ENCODE measurements at regions not wholly inside any gene's neighbourhood (a gene's known extent, or its start where the extent isn't known, plus 50 kb on each side); places are given as distances from the start of the nearest gene placed in this dataset.

- peaks cover 42% of the 10 kb centered on the region for H3K36me3 Mint-ChIP-seq
- ATAC-seq (peak; percentile 73), DNase-seq (ENCODE audit: low spot score in 2 of 2) (peak in 1 of 2 donors; percentile 64)
- H3K4me1 Mint-ChIP-seq = peaks cover 56% of the 10 kb centered on the region
- peaks cover 2% of the 10 kb centered on the region for H3K9me3 Mint-ChIP-seq
- peak overlapping the region; percentile 81 for H3K4me3 Mint-ChIP-seq
- H3K27ac Mint-ChIP-seq = peak overlapping the region; percentile 98
Measured at GRCh38 chr13:42393573-42394360, 121.8 kb downstream of the AKAP11 start.

GRCh38 chr13:42394361-42394708, 122.4 kb downstream of the AKAP11 start:
- Mint-ChIP-seq H3K9me3 (peaks cover 2% of the 10 kb centered on the region), H3K4me1 (peaks cover 56% of the 10 kb centered on the region), H3K36me3 (peaks cover 42% of the 10 kb centered on the region), H3K27ac (peak overlapping the region; percentile 98), H3K4me3 (peak overlapping the region; percentile 81)
- no peak for ATAC-seq
- no peak for DNase-seq (ENCODE audit: low spot score in 2 of 2)

GRCh38 chr13:42394711-42395085, 122.7 kb downstream of the AKAP11 start:
- H3K36me3 Mint-ChIP-seq = peaks cover 42% of the 10 kb centered on the region
- peaks cover 2% of the 10 kb centered on the region for H3K9me3 Mint-ChIP-seq
- H3K27ac Mint-ChIP-seq = peak overlapping the region; percentile 98
- DNase-seq (ENCODE audit: low spot score in 2 of 2) = no peak
- peak overlapping the region; percentile 81 for H3K4me3 Mint-ChIP-seq
- ATAC-seq = no peak
- H3K4me1 Mint-ChIP-seq = peaks cover 59% of the 10 kb centered on the region

- H3K4me3 Mint-ChIP-seq = peak overlapping the region; percentile 81
- peaks cover 2% of the 10 kb centered on the region for H3K9me3 Mint-ChIP-seq
- H3K4me1 Mint-ChIP-seq = peaks cover 65% of the 10 kb centered on the region
- peaks cover 42% of the 10 kb centered on the region for H3K36me3 Mint-ChIP-seq
- ATAC-seq (no peak), DNase-seq (ENCODE audit: low spot score in 2 of 2) (peak in 1 of 2 donors; percentile 60)
- H3K27ac Mint-ChIP-seq = peak overlapping the region; percentile 98
Measured at GRCh38 chr13:42395086-42395821, 123.3 kb downstream of the AKAP11 start.

GRCh38 chr13:42396501-42396900, 124.5 kb downstream of the AKAP11 start:
- DNase-seq (ENCODE audit: low spot score in 2 of 2) = peak in 1 of 2 donors; percentile 73
- Mint-ChIP-seq H3K4me3 (peak overlapping the region; percentile 81), H3K4me1 (peaks cover 72% of the 10 kb centered on the region), H3K36me3 (peaks cover 42% of the 10 kb centered on the region), H3K27ac (peak overlapping the region; percentile 98), H3K9me3 (peaks cover 2% of the 10 kb centered on the region)
- peak; percentile 67 for ATAC-seq

GRCh38 chr13:42396901-42397655, 125.1 kb downstream of the AKAP11 start:
- Mint-ChIP-seq H3K9me3 (peaks cover 2% of the 10 kb centered on the region), H3K4me1 (peaks cover 72% of the 10 kb centered on the region), H3K27ac (peak overlapping the region; percentile 98), H3K4me3 (peak overlapping the region; percentile 81), H3K36me3 (peaks cover 42% of the 10 kb centered on the region)
- ATAC-seq = no peak
- no peak for DNase-seq (ENCODE audit: low spot score in 2 of 2)

- ATAC-seq (no peak), DNase-seq (ENCODE audit: low spot score in 2 of 2) (no peak)
- Mint-ChIP-seq H3K4me1 (peaks cover 64% of the 10 kb centered on the region), H3K27ac (peak overlapping the region; percentile 1), H3K9me3 (peaks cover 2% of the 10 kb centered on the region), H3K4me3 (peak overlapping the region; percentile 81), H3K36me3 (peaks cover 37% of the 10 kb centered on the region)
Measured at GRCh38 chr13:42398533-42398932, 126.6 kb downstream of the AKAP11 start.

GRCh38 chr13:42400188-42400833, 128.4 kb downstream of the AKAP11 start:
- peaks cover 2% of the 10 kb centered on the region for H3K9me3 Mint-ChIP-seq
- peaks cover 19% of the 10 kb centered on the region for H3K36me3 Mint-ChIP-seq
- H3K4me3 Mint-ChIP-seq = no peak overlapping the region
- peaks cover 51% of the 10 kb centered on the region for H3K4me1 Mint-ChIP-seq
- H3K27ac Mint-ChIP-seq = no peak overlapping the region
- no peak for ATAC-seq
- DNase-seq (ENCODE audit: low spot score in 2 of 2) = no peak

- Mint-ChIP-seq H3K36me3 (peaks cover 14% of the 10 kb centered on the region), H3K4me1 (peaks cover 58% of the 10 kb centered on the region), H3K9me3 (peaks cover 2% of the 10 kb centered on the region), H3K4me3 (no peak overlapping the region), H3K27ac (no peak overlapping the region)
- DNase-seq (ENCODE audit: low spot score in 2 of 2) (no peak), ATAC-seq (no peak)
Measured at GRCh38 chr13:42401376-42401775, 129.4 kb downstream of the AKAP11 start.

GRCh38 chr13:42405665-42406390, 133.9 kb downstream of the AKAP11 start:
- Mint-ChIP-seq H3K4me1 (peaks cover 44% of the 10 kb centered on the region), H3K27ac (peak overlapping the region; percentile 94)

GRCh38 chr13:42409075-42409474, 137.1 kb downstream of the AKAP11 start:
- ATAC-seq = no peak
- H3K27ac Mint-ChIP-seq = no peak overlapping the region
- DNase-seq (ENCODE audit: low spot score in 2 of 2) = no peak
- H3K4me3 Mint-ChIP-seq = no peak overlapping the region
- peaks cover 31% of the 10 kb centered on the region for H3K36me3 Mint-ChIP-seq
- no peaks in the 10 kb centered on the region for H3K9me3 Mint-ChIP-seq
- peaks cover 39% of the 10 kb centered on the region for H3K4me1 Mint-ChIP-seq

More at GRCh38 chr13:42405665-42406390, 133.9 kb downstream of the AKAP11 start:
- peaks cover 6% of the 10 kb centered on the region for H3K36me3 Mint-ChIP-seq
- H3K9me3 Mint-ChIP-seq = no peaks in the 10 kb centered on the region
- peak overlapping the region; percentile 56 for H3K4me3 Mint-ChIP-seq
- DNase-seq (ENCODE audit: low spot score in 2 of 2) (peak; percentile 29 to 82), ATAC-seq (peak; percentile 88)

- no peaks in the 10 kb centered on the region for H3K9me3 Mint-ChIP-seq
- H3K36me3 Mint-ChIP-seq = peaks cover 35% of the 10 kb centered on the region
- DNase-seq (ENCODE audit: low spot score in 2 of 2) (no peak), ATAC-seq (no peak)
- no peak overlapping the region for H3K27ac Mint-ChIP-seq
- H3K4me3 Mint-ChIP-seq = no peak overlapping the region
- peaks cover 39% of the 10 kb centered on the region for H3K4me1 Mint-ChIP-seq
Measured at GRCh38 chr13:42409551-42409950, 137.6 kb downstream of the AKAP11 start.

GRCh38 chr13:42412812-42413483, 141.0 kb downstream of the AKAP11 start:
- Mint-ChIP-seq H3K4me1 (peaks cover 17% of the 10 kb centered on the region), H3K36me3 (peaks cover 33% of the 10 kb centered on the region), H3K9me3 (no peaks in the 10 kb centered on the region), H3K4me3 (no peak overlapping the region), H3K27ac (no peak overlapping the region)
- DNase-seq (ENCODE audit: low spot score in 2 of 2) (no peak), ATAC-seq (peak; percentile 45)

- H3K27ac Mint-ChIP-seq = no peak overlapping the region
- H3K36me3 Mint-ChIP-seq = peaks cover 28% of the 10 kb centered on the region
- DNase-seq (ENCODE audit: low spot score in 2 of 2) (no peak), ATAC-seq (no peak)
- H3K4me1 Mint-ChIP-seq = peaks cover 12% of the 10 kb centered on the region
- H3K4me3 Mint-ChIP-seq = no peak overlapping the region
- no peaks in the 10 kb centered on the region for H3K9me3 Mint-ChIP-seq
Measured at GRCh38 chr13:42413484-42413815, 141.5 kb downstream of the AKAP11 start.
